HG02870 (cell line): ENCODE measurements at regions not wholly inside any gene's neighbourhood (a gene's known extent, or its start where the extent isn't known, plus 50 kb on each side); places are given as distances from the start of the nearest gene placed in this dataset.
"Not testable (repeated sequence)": the region's sequence is repeated elsewhere in the genome, so short reads cannot be mapped to it uniquely, and the experiment has no call there.

ENCODE experiments used
- ATAC-seq: cut with Tn5 transposase; IDR thresholded peaks from one replicate; pipeline ENCODE4 v1.9.1; 2021; ENCODE audit warnings: mild to moderate bottlenecking, moderate library complexity; ENCODE audit not compliant: unreplicated experiment

- ATAC-seq = no peak
Measured at GRCh38 chr6:8655670-8656454, 220.5 kb upstream of the SLC35B3 start.

GRCh38 chr6:8652710-8653109 lies 217.4 kb upstream of the SLC35B3 start:
- ATAC-seq = no peak

- no peak for ATAC-seq
Measured at GRCh38 chr6:8651998-8652397, 216.7 kb upstream of the SLC35B3 start.

- no peak for ATAC-seq
Measured at GRCh38 chr6:8645212-8645611, 209.9 kb upstream of the SLC35B3 start.

- ATAC-seq = no peak
Measured at GRCh38 chr6:8644306-8644705, 209.0 kb upstream of the SLC35B3 start.

GRCh38 chr6:8642854-8643253 lies 207.5 kb upstream of the SLC35B3 start:
- no peak for ATAC-seq

- ATAC-seq = no peak
Measured at GRCh38 chr6:8642131-8642530, 206.8 kb upstream of the SLC35B3 start.

GRCh38 chr6:8639928-8640649 lies 204.7 kb upstream of the SLC35B3 start:
- no peak for ATAC-seq

GRCh38 chr6:8637896-8638597 lies 202.7 kb upstream of the SLC35B3 start:
- no peak for ATAC-seq

GRCh38 chr6:8633762-8634161 lies 198.4 kb upstream of the SLC35B3 start:
- no peak for ATAC-seq

- no peak for ATAC-seq
Measured at GRCh38 chr6:8628736-8629135, 193.4 kb upstream of the SLC35B3 start.

GRCh38 chr6:8628063-8628462 lies 192.7 kb upstream of the SLC35B3 start:
- no peak for ATAC-seq

GRCh38 chr6:8627085-8627861 lies 191.9 kb upstream of the SLC35B3 start:
- ATAC-seq = peak; percentile 87

- no peak for ATAC-seq
Measured at GRCh38 chr6:8624665-8625064, 189.3 kb upstream of the SLC35B3 start.

GRCh38 chr6:8623441-8623840 lies 188.1 kb upstream of the SLC35B3 start:
- ATAC-seq = no peak

GRCh38 chr6:8619853-8620252 lies 184.5 kb upstream of the SLC35B3 start:
- no peak for ATAC-seq

GRCh38 chr6:8619408-8619807 lies 184.1 kb upstream of the SLC35B3 start:
- ATAC-seq = not testable (repeated sequence)

- ATAC-seq = no peak
Measured at GRCh38 chr6:8608737-8609136, 173.4 kb upstream of the SLC35B3 start.

GRCh38 chr6:8589941-8590729 lies 154.8 kb upstream of the SLC35B3 start:
- no peak for ATAC-seq

GRCh38 chr6:8588176-8588575 lies 152.8 kb upstream of the SLC35B3 start:
- ATAC-seq = no peak
